ENCODE measurements at regions not wholly inside any gene's neighbourhood (a gene's known extent, or its start where the extent isn't known, plus 50 kb on each side); places are given as distances from the start of the nearest gene placed in this dataset.

DNA sequence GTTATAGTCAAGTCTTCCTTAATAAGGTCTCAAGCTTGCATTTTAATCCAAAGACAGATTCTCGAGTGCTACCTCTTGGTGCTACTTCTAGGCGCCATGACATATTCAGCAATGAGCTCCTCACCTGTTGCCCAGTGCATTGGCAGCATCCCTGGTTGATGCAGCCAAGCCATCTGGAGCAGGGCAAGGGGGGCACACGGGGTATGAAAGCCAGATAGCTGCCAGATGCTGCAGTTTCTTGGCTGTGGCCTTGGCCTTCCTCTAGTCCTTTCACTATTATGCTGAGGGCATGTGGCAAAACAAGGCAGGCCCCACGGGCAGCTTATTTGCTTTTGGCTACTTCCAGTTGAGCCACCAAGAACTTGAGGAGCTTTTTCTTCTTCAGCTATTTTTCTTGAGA lies 168.6 kb upstream of the PGRMC2 start:
- Mint-ChIP-seq H3K36me3 (no peaks in the 10 kb centered on the region), H3K9me3 (no peaks in the 10 kb centered on the region), H3K4me3 (no peak overlapping the region), H3K4me1 (peaks cover 5% of the 10 kb centered on the region), H3K27me3 (ENCODE audit: low read depth) (no peaks in the 10 kb centered on the region; the same call in 1 of the 2 replicates), H3K27ac (no peak overlapping the region)
- DNase-seq (ENCODE audit: low spot score) (no peak), ATAC-seq (no peak)
- TF ChIP-seq, protein P1, sequence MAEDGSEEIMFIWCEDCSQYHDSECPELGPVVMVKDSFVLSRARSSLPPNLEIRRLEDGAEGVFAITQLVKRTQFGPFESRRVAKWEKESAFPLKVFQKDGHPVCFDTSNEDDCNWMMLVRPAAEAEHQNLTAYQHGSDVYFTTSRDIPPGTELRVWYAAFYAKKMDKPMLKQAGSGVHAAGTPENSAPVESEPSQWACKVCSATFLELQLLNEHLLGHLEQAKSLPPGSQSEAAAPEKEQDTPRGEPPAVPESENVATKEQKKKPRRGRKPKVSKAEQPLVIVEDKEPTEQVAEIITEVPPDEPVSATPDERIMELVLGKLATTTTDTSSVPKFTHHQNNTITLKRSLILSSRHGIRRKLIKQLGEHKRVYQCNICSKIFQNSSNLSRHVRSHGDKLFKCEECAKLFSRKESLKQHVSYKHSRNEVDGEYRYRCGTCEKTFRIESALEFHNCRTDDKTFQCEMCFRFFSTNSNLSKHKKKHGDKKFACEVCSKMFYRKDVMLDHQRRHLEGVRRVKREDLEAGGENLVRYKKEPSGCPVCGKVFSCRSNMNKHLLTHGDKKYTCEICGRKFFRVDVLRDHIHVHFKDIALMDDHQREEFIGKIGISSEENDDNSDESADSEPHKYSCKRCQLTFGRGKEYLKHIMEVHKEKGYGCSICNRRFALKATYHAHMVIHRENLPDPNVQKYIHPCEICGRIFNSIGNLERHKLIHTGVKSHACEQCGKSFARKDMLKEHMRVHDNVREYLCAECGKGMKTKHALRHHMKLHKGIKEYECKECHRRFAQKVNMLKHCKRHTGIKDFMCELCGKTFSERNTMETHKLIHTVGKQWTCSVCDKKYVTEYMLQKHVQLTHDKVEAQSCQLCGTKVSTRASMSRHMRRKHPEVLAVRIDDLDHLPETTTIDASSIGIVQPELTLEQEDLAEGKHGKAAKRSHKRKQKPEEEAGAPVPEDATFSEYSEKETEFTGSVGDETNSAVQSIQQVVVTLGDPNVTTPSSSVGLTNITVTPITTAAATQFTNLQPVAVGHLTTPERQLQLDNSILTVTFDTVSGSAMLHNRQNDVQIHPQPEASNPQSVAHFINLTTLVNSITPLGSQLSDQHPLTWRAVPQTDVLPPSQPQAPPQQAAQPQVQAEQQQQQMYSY (CRISPR knock-in tag; IDR thresholded peaks at IDR 0.05): no peak
- TF ChIP-seq ZNF138 (CRISPR knock-in tag; conservative IDR thresholded peaks at IDR 0.05) (no peak), ZNF317 (CRISPR knock-in tag; IDR thresholded peaks at IDR 0.05; ENCODE audit: borderline replicate concordance, low read depth) (no peak), ZNF423 (CRISPR knock-in tag; IDR thresholded peaks at IDR 0.05) (no peak), JUN (CRISPR knock-in tag; IDR thresholded peaks at IDR 0.05) (no peak), FOXJ3 (CRISPR knock-in tag; IDR thresholded peaks at IDR 0.05; ENCODE audit: borderline replicate concordance) (no peak), OVOL2 (CRISPR knock-in tag; IDR thresholded peaks at IDR 0.05; ENCODE audit: borderline replicate concordance) (no peak), RORB (CRISPR knock-in tag; IDR thresholded peaks at IDR 0.05) (no peak), NR1H2 (CRISPR knock-in tag; IDR thresholded peaks at IDR 0.05) (no peak), TCF7 (CRISPR knock-in tag; IDR thresholded peaks at IDR 0.05; ENCODE audit: low read depth) (no peak), TEAD4 (CRISPR knock-in tag; IDR thresholded peaks at IDR 0.05) (no peak), NR2C2 (CRISPR knock-in tag; IDR thresholded peaks at IDR 0.05) (no peak), SMAD3 (CRISPR knock-in tag; IDR thresholded peaks at IDR 0.05; ENCODE audit: borderline replicate concordance) (no peak)
- TF ChIP-seq, protein P2, sequence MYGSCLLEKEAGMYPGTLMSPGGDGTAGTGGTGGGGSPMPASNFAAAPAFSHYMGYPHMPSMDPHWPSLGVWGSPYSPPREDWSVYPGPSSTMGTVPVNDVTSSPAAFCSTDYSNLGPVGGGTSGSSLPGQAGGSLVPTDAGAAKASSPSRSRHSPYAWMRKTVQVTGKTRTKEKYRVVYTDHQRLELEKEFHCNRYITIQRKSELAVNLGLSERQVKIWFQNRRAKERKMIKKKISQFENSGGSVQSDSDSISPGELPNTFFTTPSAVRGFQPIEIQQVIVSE (CRISPR knock-in tag; IDR thresholded peaks at IDR 0.05; ENCODE audit: borderline replicate concordance): no peak
- TF ChIP-seq, protein P3, sequence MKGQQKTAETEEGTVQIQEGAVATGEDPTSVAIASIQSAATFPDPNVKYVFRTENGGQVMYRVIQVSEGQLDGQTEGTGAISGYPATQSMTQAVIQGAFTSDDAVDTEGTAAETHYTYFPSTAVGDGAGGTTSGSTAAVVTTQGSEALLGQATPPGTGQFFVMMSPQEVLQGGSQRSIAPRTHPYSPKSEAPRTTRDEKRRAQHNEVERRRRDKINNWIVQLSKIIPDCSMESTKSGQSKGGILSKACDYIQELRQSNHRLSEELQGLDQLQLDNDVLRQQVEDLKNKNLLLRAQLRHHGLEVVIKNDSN (CRISPR knock-in tag; IDR thresholded peaks at IDR 0.05): no peak
- TF ChIP-seq, protein P4, sequence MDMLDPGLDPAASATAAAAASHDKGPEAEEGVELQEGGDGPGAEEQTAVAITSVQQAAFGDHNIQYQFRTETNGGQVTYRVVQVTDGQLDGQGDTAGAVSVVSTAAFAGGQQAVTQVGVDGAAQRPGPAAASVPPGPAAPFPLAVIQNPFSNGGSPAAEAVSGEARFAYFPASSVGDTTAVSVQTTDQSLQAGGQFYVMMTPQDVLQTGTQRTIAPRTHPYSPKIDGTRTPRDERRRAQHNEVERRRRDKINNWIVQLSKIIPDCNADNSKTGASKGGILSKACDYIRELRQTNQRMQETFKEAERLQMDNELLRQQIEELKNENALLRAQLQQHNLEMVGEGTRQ (CRISPR knock-in tag; IDR thresholded peaks at IDR 0.05): no peak
- TF ChIP-seq, protein P5, sequence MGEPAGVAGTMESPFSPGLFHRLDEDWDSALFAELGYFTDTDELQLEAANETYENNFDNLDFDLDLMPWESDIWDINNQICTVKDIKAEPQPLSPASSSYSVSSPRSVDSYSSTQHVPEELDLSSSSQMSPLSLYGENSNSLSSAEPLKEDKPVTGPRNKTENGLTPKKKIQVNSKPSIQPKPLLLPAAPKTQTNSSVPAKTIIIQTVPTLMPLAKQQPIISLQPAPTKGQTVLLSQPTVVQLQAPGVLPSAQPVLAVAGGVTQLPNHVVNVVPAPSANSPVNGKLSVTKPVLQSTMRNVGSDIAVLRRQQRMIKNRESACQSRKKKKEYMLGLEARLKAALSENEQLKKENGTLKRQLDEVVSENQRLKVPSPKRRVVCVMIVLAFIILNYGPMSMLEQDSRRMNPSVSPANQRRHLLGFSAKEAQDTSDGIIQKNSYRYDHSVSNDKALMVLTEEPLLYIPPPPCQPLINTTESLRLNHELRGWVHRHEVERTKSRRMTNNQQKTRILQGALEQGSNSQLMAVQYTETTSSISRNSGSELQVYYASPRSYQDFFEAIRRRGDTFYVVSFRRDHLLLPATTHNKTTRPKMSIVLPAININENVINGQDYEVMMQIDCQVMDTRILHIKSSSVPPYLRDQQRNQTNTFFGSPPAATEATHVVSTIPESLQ (CRISPR knock-in tag; IDR thresholded peaks at IDR 0.05): no peak
- TF ChIP-seq, protein P6, sequence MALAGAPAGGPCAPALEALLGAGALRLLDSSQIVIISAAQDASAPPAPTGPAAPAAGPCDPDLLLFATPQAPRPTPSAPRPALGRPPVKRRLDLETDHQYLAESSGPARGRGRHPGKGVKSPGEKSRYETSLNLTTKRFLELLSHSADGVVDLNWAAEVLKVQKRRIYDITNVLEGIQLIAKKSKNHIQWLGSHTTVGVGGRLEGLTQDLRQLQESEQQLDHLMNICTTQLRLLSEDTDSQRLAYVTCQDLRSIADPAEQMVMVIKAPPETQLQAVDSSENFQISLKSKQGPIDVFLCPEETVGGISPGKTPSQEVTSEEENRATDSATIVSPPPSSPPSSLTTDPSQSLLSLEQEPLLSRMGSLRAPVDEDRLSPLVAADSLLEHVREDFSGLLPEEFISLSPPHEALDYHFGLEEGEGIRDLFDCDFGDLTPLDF (CRISPR knock-in tag; IDR thresholded peaks at IDR 0.05): no peak
- TF ChIP-seq, protein P7, sequence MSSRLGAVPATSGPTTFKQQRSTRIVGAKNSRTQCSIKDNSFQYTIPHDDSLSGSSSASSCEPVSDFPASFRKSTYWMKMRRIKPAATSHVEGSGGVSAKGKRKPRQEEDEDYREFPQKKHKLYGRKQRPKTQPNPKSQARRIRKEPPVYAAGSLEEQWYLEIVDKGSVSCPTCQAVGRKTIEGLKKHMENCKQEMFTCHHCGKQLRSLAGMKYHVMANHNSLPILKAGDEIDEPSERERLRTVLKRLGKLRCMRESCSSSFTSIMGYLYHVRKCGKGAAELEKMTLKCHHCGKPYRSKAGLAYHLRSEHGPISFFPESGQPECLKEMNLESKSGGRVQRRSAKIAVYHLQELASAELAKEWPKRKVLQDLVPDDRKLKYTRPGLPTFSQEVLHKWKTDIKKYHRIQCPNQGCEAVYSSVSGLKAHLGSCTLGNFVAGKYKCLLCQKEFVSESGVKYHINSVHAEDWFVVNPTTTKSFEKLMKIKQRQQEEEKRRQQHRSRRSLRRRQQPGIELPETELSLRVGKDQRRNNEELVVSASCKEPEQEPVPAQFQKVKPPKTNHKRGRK (CRISPR knock-in tag; IDR thresholded peaks at IDR 0.05; ENCODE audit: borderline replicate concordance): no peak
- ChIA-PET CTCF (no interaction called here), POLR2A (no interaction called here)
